ENCODE measurements at regions not wholly inside any gene's neighbourhood (a gene's known extent, or its start where the extent isn't known, plus 50 kb on each side); places are given as distances from the start of the nearest gene placed in this dataset.
A peak's percentile ranks its signal among the peaks of the same experiment; 100 is the strongest.

DNA sequence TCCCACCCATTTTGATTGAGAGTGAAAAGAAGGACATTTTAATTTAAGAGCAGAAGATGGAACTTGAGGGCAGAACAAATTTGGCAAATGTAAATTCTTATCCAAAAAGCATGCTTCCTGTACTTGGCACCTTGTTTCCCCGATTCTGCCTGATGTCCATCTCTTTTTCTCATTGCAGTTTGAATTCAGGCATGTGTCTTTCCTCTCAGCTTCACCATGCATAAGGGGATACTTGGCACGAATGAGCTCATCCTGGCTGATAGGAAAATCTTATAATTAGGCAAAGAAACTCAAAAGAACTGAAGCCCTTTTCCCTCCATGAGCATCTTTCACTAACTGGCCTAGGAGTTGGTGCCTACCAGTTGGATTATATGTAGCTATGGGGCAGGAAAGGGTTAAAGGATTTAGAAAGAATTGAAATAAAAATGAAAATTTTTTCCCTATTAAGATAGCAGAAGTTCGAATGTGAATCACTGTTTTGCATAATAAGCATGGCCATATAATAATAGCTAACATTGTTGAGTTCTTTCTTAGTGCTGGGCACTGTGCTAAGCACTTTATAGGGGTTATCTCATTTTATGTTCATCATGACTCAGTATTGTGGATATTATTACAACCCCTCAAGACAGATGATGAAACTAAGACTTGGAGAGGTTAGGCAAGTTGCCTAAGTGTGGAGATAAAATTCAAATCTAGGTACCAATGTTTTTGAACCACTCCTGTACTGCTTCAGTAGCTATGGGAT lies 386.6 kb downstream of the KCNRG start:
- Mint-ChIP-seq H3K9me3 (ENCODE audit: unreplicated experiment) (no peaks in the 10 kb centered on the region), H3K36me3 (ENCODE audit: insufficient read depth, unreplicated experiment) (no peaks in the 10 kb centered on the region), H3K4me3 (ENCODE audit: unreplicated experiment) (no peak overlapping the region), H3K27me3 (ENCODE audit: insufficient read depth, unreplicated experiment) (no peaks in the 10 kb centered on the region), H3K4me1 (ENCODE audit: insufficient read depth, unreplicated experiment) (peaks cover 30% of the 10 kb centered on the region), H3K27ac (ENCODE audit: low read depth, unreplicated experiment) (peak overlapping the region; percentile 15)
- ChIA-PET CTCF (interaction anchor here (0.7 to 0.9 kb wide), 2 partner anchors 10 to 318 kb away, joined by 3 to 4 read pairs; no protein-coding TSS in a partner anchor), POLR2A (interaction anchor here (0.7 to 3.9 kb wide), 16 partner anchors 9 to 320 kb away, joined by 3 to 29 read pairs (median 3); no protein-coding TSS in a partner anchor)
- no peak for TF ChIP-seq CTCF (IDR thresholded peaks at IDR 0.05; ENCODE audit: unreplicated experiment)
- intact Hi-C loops (cut with micrococcal nuclease): no loop called here
- DNase-seq (ENCODE audit: unreplicated experiment): peak; percentile 35
- BruUV-seq (replicated peaks): no TSS peak

- ChIA-PET POLR2A (interaction anchor here (3.9 kb wide), 1 partner anchor 125 kb away, joined by 29 read pairs; no protein-coding TSS in a partner anchor), CTCF (interaction anchor here (0.7 to 1.0 kb wide), 3 partner anchors 126 to 232 kb away, joined by 3 read pairs; no protein-coding TSS in a partner anchor)
- H3K4me3 Mint-ChIP-seq (ENCODE audit: unreplicated experiment): no peak overlapping the region
- H3K27ac Mint-ChIP-seq (ENCODE audit: low read depth, unreplicated experiment): no peak overlapping the region
- DNase-seq (ENCODE audit: unreplicated experiment): peak; percentile 52
- no peaks in the 10 kb centered on the region for H3K9me3 Mint-ChIP-seq (ENCODE audit: unreplicated experiment)
- intact Hi-C loops (cut with micrococcal nuclease): no loop called here
- H3K27me3 Mint-ChIP-seq (ENCODE audit: insufficient read depth, unreplicated experiment): no peaks in the 10 kb centered on the region
- no peak for TF ChIP-seq CTCF (IDR thresholded peaks at IDR 0.05; ENCODE audit: unreplicated experiment)
- H3K4me1 Mint-ChIP-seq (ENCODE audit: insufficient read depth, unreplicated experiment): peaks cover 30% of the 10 kb centered on the region
- BruUV-seq (replicated peaks): no TSS peak
- H3K36me3 Mint-ChIP-seq (ENCODE audit: insufficient read depth, unreplicated experiment): no peaks in the 10 kb centered on the region
Measured at GRCh38 chr13:50403311-50403710, 388.1 kb downstream of the KCNRG start.

DNA sequence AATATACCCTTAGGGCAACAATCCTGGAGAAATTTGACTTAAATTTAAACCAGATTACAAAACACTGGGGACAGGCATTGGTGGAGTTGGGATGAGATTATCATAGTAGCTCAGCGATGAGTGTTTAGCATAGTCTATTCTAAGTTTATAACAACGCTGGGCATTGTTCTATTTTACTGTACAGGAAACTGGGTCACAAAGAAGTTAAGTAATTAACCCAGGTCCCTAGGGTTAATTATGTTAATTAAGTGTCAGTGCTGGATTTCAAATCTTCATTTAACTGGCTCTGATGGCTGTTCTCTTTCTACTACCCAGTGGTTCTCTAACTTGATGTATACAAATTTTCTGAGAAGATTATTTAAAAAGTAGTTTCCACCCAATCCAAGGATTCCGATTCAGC lies 388.9 kb downstream of the KCNRG start:
- H3K36me3 Mint-ChIP-seq (ENCODE audit: insufficient read depth, unreplicated experiment): no peaks in the 10 kb centered on the region
- H3K9me3 Mint-ChIP-seq (ENCODE audit: unreplicated experiment): no peaks in the 10 kb centered on the region
- no peak overlapping the region for H3K27ac Mint-ChIP-seq (ENCODE audit: low read depth, unreplicated experiment)
- DNase-seq (ENCODE audit: unreplicated experiment): no peak
- POLR2A ChIA-PET: interaction anchor here (0.6 kb wide), 1 partner anchor 397 kb away, joined by 3 read pairs; no protein-coding TSS in a partner anchor
- TF ChIP-seq CTCF (IDR thresholded peaks at IDR 0.05; ENCODE audit: unreplicated experiment): no peak
- peaks cover 30% of the 10 kb centered on the region for H3K4me1 Mint-ChIP-seq (ENCODE audit: insufficient read depth, unreplicated experiment)
- BruUV-seq (replicated peaks): no TSS peak
- intact Hi-C loops (cut with micrococcal nuclease): no loop called here
- CTCF ChIA-PET: no interaction called here
- H3K4me3 Mint-ChIP-seq (ENCODE audit: unreplicated experiment): no peak overlapping the region
- H3K27me3 Mint-ChIP-seq (ENCODE audit: insufficient read depth, unreplicated experiment): no peaks in the 10 kb centered on the region

- TF ChIP-seq CTCF (IDR thresholded peaks at IDR 0.05; ENCODE audit: unreplicated experiment): no peak
- H3K4me3 Mint-ChIP-seq (ENCODE audit: unreplicated experiment): no peak overlapping the region
- H3K27me3 Mint-ChIP-seq (ENCODE audit: insufficient read depth, unreplicated experiment): no peaks in the 10 kb centered on the region
- DNase-seq (ENCODE audit: unreplicated experiment): no peak
- POLR2A ChIA-PET: no interaction called here
- CTCF ChIA-PET: no interaction called here
- no peaks in the 10 kb centered on the region for H3K9me3 Mint-ChIP-seq (ENCODE audit: unreplicated experiment)
- no peak overlapping the region for H3K27ac Mint-ChIP-seq (ENCODE audit: low read depth, unreplicated experiment)
- H3K4me1 Mint-ChIP-seq (ENCODE audit: insufficient read depth, unreplicated experiment): peaks cover 30% of the 10 kb centered on the region
- intact Hi-C loops (cut with micrococcal nuclease): no loop called here
- H3K36me3 Mint-ChIP-seq (ENCODE audit: insufficient read depth, unreplicated experiment): no peaks in the 10 kb centered on the region
- no TSS peak for BruUV-seq (replicated peaks)
Measured at GRCh38 chr13:50404769-50405168, 389.5 kb downstream of the KCNRG start.
